Panc1 (cell line): ENCODE measurements at regions not wholly inside any gene's neighbourhood (a gene's known extent, or its start where the extent isn't known, plus 50 kb on each side); places are given as distances from the start of the nearest gene placed in this dataset.

ENCODE experiments used
- ATAC-seq: fragments of 200-7000 bp; cut with Tn5 transposase; 2 replicates; pipeline ENCODE4 v1.9.1; 2020; ENCODE audit warnings: mild to moderate bottlenecking, moderate library complexity
- BruUV-seq: library from RNA; stranded (reverse); fragments of 400-500 nt; replicated peaks from 2 replicates; lab custom pipeline; 2021; lab: Mats Ljungman, UMichigan
- CTCF ChIA-PET: fragments of 300-600 bp; sonication (Branson Sonifier 250); formaldehyde crosslinking; loops from one replicate; lab custom pipeline; 2022; ENCODE audit warnings: antibody characterized with exemption; lab: Charles Lee
- POLR2A ChIA-PET: fragments of 300-600 bp; sonication (Branson Sonifier 250); formaldehyde crosslinking; loops from one replicate; lab custom pipeline; 2022; ENCODE audit warnings: antibody characterized with exemption; lab: Charles Lee
- DNase-seq: peaks from one replicate; pipeline ENCODE4 v3.0.0-alpha.2; 2010; ENCODE audit warnings: low read depth, low spot score
- H3K27ac ChIP-seq: 2 replicates; pipeline ENCODE4 v1.5.1; 2011; ENCODE audit warnings: mild to moderate bottlenecking, low read length, inconsistent platforms
- H3K27me3 ChIP-seq: fragments of 200-500 bp; sonication (Bioruptor generic); 2 replicates; pipeline ENCODE4 v1.6.0; 2014; ENCODE audit warnings: low read length, inconsistent platforms; ENCODE audit not compliant: control insufficient read depth, insufficient read depth
- H3K36me3 ChIP-seq: fragments of 200-500 bp; sonication (Bioruptor generic); 2 replicates; pipeline ENCODE4 v1.5.1; 2014; ENCODE audit warnings: inconsistent platforms, mild to moderate bottlenecking, low read length, moderate library complexity; ENCODE audit not compliant: control insufficient read depth, insufficient read depth
- H3K4me1 ChIP-seq: 2 replicates; pipeline ENCODE4 v1.5.1; 2011; ENCODE audit warnings: inconsistent platforms, mild to moderate bottlenecking, low read length, moderate library complexity; ENCODE audit not compliant: control insufficient read depth, insufficient read depth
- H3K4me3 ChIP-seq, 2 experiments: 2 replicates each; pipeline ENCODE4 v1.5.1; 2011 to 2012; ENCODE audit warnings: low read depth in 2 of 2, low read length in 2 of 2, mild to moderate bottlenecking in 2 of 2, inconsistent platforms in 1 of 2, moderate library complexity in 1 of 2
- H3K9me3 ChIP-seq: fragments of 200-500 bp; sonication (Bioruptor generic); 2 replicates; pipeline ENCODE4 v1.5.1; 2014; ENCODE audit warnings: low read depth, mild to moderate bottlenecking, inconsistent platforms, low read length, moderate library complexity; ENCODE audit not compliant: control insufficient read depth, insufficient read depth
- CTCF ChIP-seq: fragments of 450-650 bp; IDR thresholded peaks from 2 replicates; pipeline ENCODE4 v1.5.1; 2017; ENCODE audit warnings: mild to moderate bottlenecking
- POLR2AphosphoS5 ChIP-seq: IDR thresholded peaks from 2 replicates; pipeline ENCODE4 v1.6.1; 2012; ENCODE audit warnings: mild to moderate bottlenecking, low read depth, low read length, moderate library complexity
- REST ChIP-seq, 2 experiments: IDR thresholded peaks; 2 replicates each; pipeline ENCODE4 v1.6.1; 2011 to 2012; ENCODE audit warnings: low read depth in 2 of 2, control low read depth in 1 of 2, low read length in 1 of 2, mild to moderate bottlenecking in 1 of 2, moderate library complexity in 1 of 2; ENCODE audit not compliant: insufficient read depth in 1 of 2
- SIN3A ChIP-seq: IDR thresholded peaks from 2 replicates; pipeline ENCODE4 v1.6.1; 2012; ENCODE audit warnings: low read depth, mild to moderate bottlenecking, low read length, moderate library complexity, borderline replicate concordance; ENCODE audit not compliant: insufficient read depth
- TCF7L2 ChIP-seq: IDR thresholded peaks from 2 replicates; pipeline ENCODE4 v1.6.1; 2011; ENCODE audit warnings: mild to moderate bottlenecking, low read depth, low read length, inconsistent platforms
- in situ Hi-C: cut with HindIII; loops from 2 replicates; pipeline ENCODE4 v1.10.0; 2016; ENCODE audit warnings: low sequenced_read_pairs, low pct_unique_long_range_greater_than_20kb
- intact Hi-C: fragments of 100-400 bp; cut with micrococcal nuclease; formaldehyde crosslinking; loops from one replicate; pipeline ENCODE4 v1.10.0; 2022; ENCODE audit not compliant: unreplicated experiment

DNA sequence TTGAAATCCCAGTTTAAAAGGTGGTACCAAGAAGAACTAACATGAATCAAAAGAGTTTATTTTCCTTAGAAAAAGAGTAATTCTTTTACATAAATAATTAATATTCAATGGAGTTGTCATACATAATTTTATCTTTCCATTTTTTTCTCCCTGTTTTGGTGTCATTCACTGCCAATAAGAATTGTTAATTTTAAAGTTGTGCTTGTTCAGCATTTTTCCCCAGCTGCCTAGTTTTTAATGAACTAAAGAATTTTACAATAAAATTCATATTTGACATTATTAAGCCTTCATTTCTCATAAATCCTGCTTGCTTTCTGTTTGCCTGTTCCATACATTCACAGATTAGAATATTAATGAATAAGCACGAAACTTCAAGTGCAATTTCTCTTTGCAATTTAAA is 393.6 kb downstream of the GRXCR1 start:
- intact Hi-C loops (no loop called here), in situ Hi-C loops (no loop called here)
- DNase-seq (no peak), ATAC-seq (no peak)
- TF ChIP-seq CTCF = no peak
- no peak for TF ChIP-seq POLR2AphosphoS5
- TF ChIP-seq SIN3A = no peak
- no peak for TF ChIP-seq TCF7L2
- TF ChIP-seq REST (IDR thresholded peaks at IDR 0.05; ENCODE audit: insufficient read depth in 1 of 2, low read depth in 2 of 2, low read length in 1 of 2) = no peak
- BruUV-seq = no TSS peak
- Histone ChIP-seq H3K36me3 (no peaks in the 10 kb centered on the region), H3K9me3 (no peaks in the 10 kb centered on the region), H3K27ac (no peak overlapping the region), H3K4me3 (no peak overlapping the region), H3K4me1 (no peaks in the 10 kb centered on the region), H3K27me3 (no peaks in the 10 kb centered on the region)
- CTCF ChIA-PET = no interaction called here
- POLR2A ChIA-PET = no interaction called here

- DNase-seq (no peak), ATAC-seq (no peak)
- H3K4me3 ChIP-seq = no peak overlapping the region
- POLR2A ChIA-PET = no interaction called here
- BruUV-seq = no TSS peak
- CTCF ChIA-PET = no interaction called here
- no peaks in the 10 kb centered on the region for H3K4me1 ChIP-seq
- H3K9me3 ChIP-seq = no peaks in the 10 kb centered on the region
- no peaks in the 10 kb centered on the region for H3K27me3 ChIP-seq
- H3K36me3 ChIP-seq = no peaks in the 10 kb centered on the region
- in situ Hi-C loops = no loop called here
- intact Hi-C loops = no loop called here
- TF ChIP-seq TCF7L2 (no peak), CTCF (no peak), POLR2AphosphoS5 (no peak), SIN3A (no peak), REST (IDR thresholded peaks at IDR 0.05; ENCODE audit: insufficient read depth in 1 of 2, low read depth in 2 of 2, low read length in 1 of 2) (no peak)
- H3K27ac ChIP-seq = no peak overlapping the region
Measured at GRCh38 chr4:43296946-43297528, 404.5 kb downstream of the GRXCR1 start.
